Natural killer cell (primary cell): ENCODE measurements at regions not wholly inside any gene's neighbourhood (a gene's known extent, or its start where the extent isn't known, plus 50 kb on each side); places are given as distances from the start of the nearest gene placed in this dataset.

Source experiments
- ATAC-seq, 3 donors: fragments of 150-1000 bp in 2 of 3; fragments of 200-7000 bp in 1 of 3; cut with Tn5 transposase; 1 replicate in 1 of 3; 2 replicates in 2 of 3; pipeline ENCODE4 v1.10.0; 2021; ENCODE audit warnings: mild to moderate bottlenecking in 2 of 3, moderate library complexity in 2 of 3
- DNase-seq, 2 donors: peaks; one replicate each; pipeline versions ENCODE4 v3.0.0 to v3.0.0-alpha.2; 2013 to 2021; ENCODE audit warnings: mixed read lengths in 1 of 2
- H3K27ac ChIP-seq: one replicate; pipeline ENCODE4 v1.5.1; 2013; ENCODE audit warnings: mild to moderate bottlenecking, low read length
- H3K27me3 ChIP-seq: one replicate; pipeline ENCODE4 v1.6.1; 2013; ENCODE audit warnings: low read length; ENCODE audit not compliant: control insufficient read depth, insufficient read depth
- H3K36me3 ChIP-seq: one replicate; pipeline ENCODE4 v1.6.1; 2013; ENCODE audit warnings: low read length; ENCODE audit not compliant: control insufficient read depth, insufficient read depth
- H3K4me1 ChIP-seq: one replicate; pipeline ENCODE4 v1.6.1; 2013; ENCODE audit warnings: low read length; ENCODE audit not compliant: control insufficient read depth, insufficient read depth
- H3K4me3 ChIP-seq: one replicate; pipeline ENCODE4 v1.5.1; 2013; ENCODE audit warnings: low read length
- H3K9me3 ChIP-seq: one replicate; pipeline ENCODE4 v1.6.1; 2013; ENCODE audit warnings: low read length; ENCODE audit not compliant: control insufficient read depth, insufficient read depth
- H3K27ac Mint-ChIP-seq, 2 donors: one replicate each; pipeline ENCODE4 v1.8.0; 2022; ENCODE audit warnings: mild to moderate bottlenecking in 2 of 2, mixed read lengths in 2 of 2, moderate library complexity in 1 of 2
- H3K27me3 Mint-ChIP-seq, 2 donors: one replicate each; pipeline ENCODE4 v1.8.0; 2022; ENCODE audit warnings: low read depth in 2 of 2, mixed read lengths in 2 of 2
- H3K36me3 Mint-ChIP-seq: one replicate; pipeline ENCODE4 v1.8.0; 2022; ENCODE audit warnings: mixed read lengths
- H3K4me1 Mint-ChIP-seq, 2 donors: one replicate each; pipeline ENCODE4 v1.8.0; 2022; ENCODE audit warnings: mixed read lengths in 2 of 2
- H3K4me3 Mint-ChIP-seq: one replicate; pipeline ENCODE4 v1.8.0; 2022; ENCODE audit warnings: mild to moderate bottlenecking, moderate library complexity, mixed read lengths
- H3K9me3 Mint-ChIP-seq, 2 donors: one replicate each; pipeline ENCODE4 v1.8.0; 2022; ENCODE audit warnings: mixed read lengths in 2 of 2
- WGBS: methylation state at CpG from one replicate; pipeline ENCODE4 v1.1.7; 2013; ENCODE audit warnings: missing lambda C conversion rate; ENCODE audit not compliant: insufficient coverage; 5-methylcytosine and 5-hydroxymethylcytosine counted together
- intact Hi-C: fragments of 100-400 bp; cut with micrococcal nuclease; formaldehyde crosslinking; loops from one replicate; pipeline ENCODE4 v1.14.2; 2022
- TF ChIP-seq, protein P1 (sequence below): fragments of 200-600 bp; IDR thresholded peaks from one replicate; pipeline ENCODE4 v1.8.0; 2022; ENCODE audit warnings: antibody characterized with exemption

- peaks cover 5% of the 10 kb centered on the region for H3K9me3 ChIP-seq
- Mint-ChIP-seq H3K36me3 (no peaks in the 10 kb centered on the region), H3K27ac (no peak overlapping the region), H3K9me3 (peaks cover 11 to 15% of the 10 kb centered on the region in 2 donors), H3K4me1 (no peaks in the 10 kb centered on the region), H3K27me3 (no peaks in the 10 kb centered on the region), H3K4me3 (no peak overlapping the region)
- H3K36me3 ChIP-seq, result no peaks in the 10 kb centered on the region
- no peak overlapping the region for H3K4me3 ChIP-seq
- no peak overlapping the region for H3K27ac ChIP-seq
- no peaks in the 10 kb centered on the region for H3K27me3 ChIP-seq
- no peaks in the 10 kb centered on the region for H3K4me1 ChIP-seq
- no peak for DNase-seq
- 92% methylated on average over 1 of the region's 1 CpG for WGBS
- TF ChIP-seq, protein P1, sequence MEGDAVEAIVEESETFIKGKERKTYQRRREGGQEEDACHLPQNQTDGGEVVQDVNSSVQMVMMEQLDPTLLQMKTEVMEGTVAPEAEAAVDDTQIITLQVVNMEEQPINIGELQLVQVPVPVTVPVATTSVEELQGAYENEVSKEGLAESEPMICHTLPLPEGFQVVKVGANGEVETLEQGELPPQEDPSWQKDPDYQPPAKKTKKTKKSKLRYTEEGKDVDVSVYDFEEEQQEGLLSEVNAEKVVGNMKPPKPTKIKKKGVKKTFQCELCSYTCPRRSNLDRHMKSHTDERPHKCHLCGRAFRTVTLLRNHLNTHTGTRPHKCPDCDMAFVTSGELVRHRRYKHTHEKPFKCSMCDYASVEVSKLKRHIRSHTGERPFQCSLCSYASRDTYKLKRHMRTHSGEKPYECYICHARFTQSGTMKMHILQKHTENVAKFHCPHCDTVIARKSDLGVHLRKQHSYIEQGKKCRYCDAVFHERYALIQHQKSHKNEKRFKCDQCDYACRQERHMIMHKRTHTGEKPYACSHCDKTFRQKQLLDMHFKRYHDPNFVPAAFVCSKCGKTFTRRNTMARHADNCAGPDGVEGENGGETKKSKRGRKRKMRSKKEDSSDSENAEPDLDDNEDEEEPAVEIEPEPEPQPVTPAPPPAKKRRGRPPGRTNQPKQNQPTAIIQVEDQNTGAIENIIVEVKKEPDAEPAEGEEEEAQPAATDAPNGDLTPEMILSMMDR, result no peak
- intact Hi-C loops, result no loop called here
- ATAC-seq, result no peak
Observed at GRCh38 chr4:126047114-126047513, 732.4 kb downstream of the FAT4 start.

DNA sequence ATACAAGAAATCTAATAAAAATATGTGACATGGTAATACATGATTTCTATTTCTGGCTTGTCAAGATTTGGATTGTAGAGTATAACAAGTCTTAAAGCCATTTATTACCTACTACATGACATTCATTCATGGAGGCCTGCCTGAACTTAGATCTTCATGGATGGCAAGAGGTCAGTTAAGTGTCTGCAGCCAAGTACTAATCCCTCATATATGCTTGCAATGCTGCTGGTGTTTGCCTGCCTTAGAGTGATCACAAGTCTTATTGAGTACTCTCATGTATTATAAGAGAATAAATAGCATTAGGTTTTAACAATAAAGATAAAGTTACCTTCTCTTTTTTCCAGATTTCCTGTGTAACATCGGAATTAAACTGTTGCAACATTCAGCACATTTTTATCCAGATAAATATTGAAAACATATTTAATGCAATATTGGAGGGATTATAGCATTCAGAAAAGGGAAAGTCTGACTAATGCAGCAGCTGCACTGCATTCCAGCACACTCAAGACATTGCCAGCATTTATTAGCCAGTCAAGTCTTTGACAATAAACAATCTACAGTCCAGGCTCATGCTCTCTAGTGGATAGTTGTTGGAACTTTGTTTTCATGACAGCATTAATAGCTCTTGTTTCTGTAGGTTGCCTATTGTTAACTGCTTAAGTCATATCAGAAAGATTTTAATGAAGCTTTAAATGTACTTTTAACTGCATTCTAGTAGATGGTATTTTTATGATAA, 737.1 kb downstream of the FAT4 start:
- Mint-ChIP-seq H3K27me3 (no peaks in the 10 kb centered on the region), H3K4me3 (no peak overlapping the region), H3K9me3 (peaks cover 7 to 17% of the 10 kb centered on the region in 2 donors), H3K4me1 (no peaks in the 10 kb centered on the region), H3K27ac (no peak overlapping the region), H3K36me3 (no peaks in the 10 kb centered on the region)
- H3K27me3 ChIP-seq, result no peaks in the 10 kb centered on the region
- no peaks in the 10 kb centered on the region for H3K4me1 ChIP-seq
- no peaks in the 10 kb centered on the region for H3K36me3 ChIP-seq
- TF ChIP-seq, protein P1, result no peak
- WGBS, result no CpG with 5 or more reads among the region's 1 CpG
- no peaks in the 10 kb centered on the region for H3K9me3 ChIP-seq
- H3K4me3 ChIP-seq, result no peak overlapping the region
- no peak for ATAC-seq
- no peak overlapping the region for H3K27ac ChIP-seq
- intact Hi-C loops, result no loop called here
- no peak for DNase-seq

DNA sequence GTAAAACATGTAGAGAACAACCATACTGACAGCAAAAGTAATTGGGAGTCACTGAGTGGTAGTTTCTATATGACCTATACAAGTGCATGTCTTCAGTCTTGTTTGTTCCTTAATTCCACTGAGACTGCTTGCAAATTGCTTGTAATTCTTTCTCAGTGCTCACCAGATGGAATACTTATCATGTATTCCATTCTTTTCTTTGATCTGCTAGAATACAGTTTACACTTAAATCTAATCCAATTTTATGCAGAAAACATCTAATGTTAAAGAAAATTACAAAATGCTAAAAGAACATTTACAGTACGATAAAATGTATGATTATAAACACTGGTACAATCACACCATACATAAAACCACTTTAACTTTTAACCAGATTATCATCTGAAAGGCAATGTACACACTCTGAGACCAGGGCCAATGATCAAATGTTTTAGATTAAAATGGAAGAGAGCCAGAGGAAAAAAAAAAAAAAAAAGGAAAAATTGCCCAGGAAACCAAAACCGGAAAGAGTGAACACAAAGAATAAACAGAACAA, 741.4 kb downstream of the FAT4 start:
- TF ChIP-seq, protein P1, result no peak
- DNase-seq (no peak), ATAC-seq (no peak)
- Mint-ChIP-seq H3K36me3 (no peaks in the 10 kb centered on the region), H3K4me1 (no peaks in the 10 kb centered on the region), H3K27me3 (no peaks in the 10 kb centered on the region), H3K4me3 (no peak overlapping the region), H3K27ac (no peak overlapping the region), H3K9me3 (peaks cover 6 to 21% of the 10 kb centered on the region in 2 donors)
- Histone ChIP-seq H3K9me3 (no peaks in the 10 kb centered on the region), H3K27me3 (no peaks in the 10 kb centered on the region), H3K27ac (no peak overlapping the region), H3K4me1 (no peaks in the 10 kb centered on the region), H3K4me3 (no peak overlapping the region), H3K36me3 (no peaks in the 10 kb centered on the region)
- intact Hi-C loops, result no loop called here
- WGBS, result no CpG with 5 or more reads among the region's 2 CpGs

DNA sequence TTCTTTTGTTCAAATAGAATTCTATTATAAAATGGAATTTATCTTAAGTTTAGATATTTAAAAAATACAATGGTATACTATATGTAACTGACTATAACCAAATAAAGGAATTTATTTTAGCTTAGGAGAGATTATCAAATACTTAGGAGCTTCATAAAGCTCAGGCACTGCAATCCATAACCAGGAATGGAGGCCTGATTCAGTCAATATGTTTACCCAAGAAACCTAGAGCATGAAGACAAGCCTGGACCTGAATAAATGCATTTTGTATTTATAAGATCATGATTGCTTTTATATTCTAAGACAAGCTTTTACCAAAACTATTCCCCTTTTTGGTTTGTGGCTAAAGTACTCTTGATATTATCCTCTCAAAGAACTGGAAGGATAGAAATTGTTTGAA, 742.6 kb downstream of the FAT4 start:
- H3K9me3 Mint-ChIP-seq, result peaks cover 6 to 26% of the 10 kb centered on the region in 2 donors

More for the DNA sequence above, 742.6 kb downstream of the FAT4 start:
- DNase-seq (no peak), ATAC-seq (no peak)
- Histone ChIP-seq H3K9me3 (no peaks in the 10 kb centered on the region), H3K36me3 (no peaks in the 10 kb centered on the region), H3K4me1 (no peaks in the 10 kb centered on the region), H3K27me3 (no peaks in the 10 kb centered on the region), H3K27ac (no peak overlapping the region), H3K4me3 (no peak overlapping the region)
- intact Hi-C loops, result no loop called here
- Mint-ChIP-seq H3K27ac (no peak overlapping the region), H3K4me1 (no peaks in the 10 kb centered on the region), H3K27me3 (no peaks in the 10 kb centered on the region), H3K36me3 (no peaks in the 10 kb centered on the region), H3K4me3 (no peak overlapping the region)
- TF ChIP-seq, protein P1, result no peak
